HG02884 (cell line): ENCODE measurements at regions not wholly inside any gene's neighbourhood (a gene's known extent, or its start where the extent isn't known, plus 50 kb on each side); places are given as distances from the start of the nearest gene placed in this dataset.

ENCODE experiments used
- ATAC-seq: cut with Tn5 transposase; IDR thresholded peaks from one replicate; pipeline ENCODE4 v1.9.1; 2021; ENCODE audit warnings: mild to moderate bottlenecking, moderate library complexity; ENCODE audit not compliant: unreplicated experiment

DNA sequence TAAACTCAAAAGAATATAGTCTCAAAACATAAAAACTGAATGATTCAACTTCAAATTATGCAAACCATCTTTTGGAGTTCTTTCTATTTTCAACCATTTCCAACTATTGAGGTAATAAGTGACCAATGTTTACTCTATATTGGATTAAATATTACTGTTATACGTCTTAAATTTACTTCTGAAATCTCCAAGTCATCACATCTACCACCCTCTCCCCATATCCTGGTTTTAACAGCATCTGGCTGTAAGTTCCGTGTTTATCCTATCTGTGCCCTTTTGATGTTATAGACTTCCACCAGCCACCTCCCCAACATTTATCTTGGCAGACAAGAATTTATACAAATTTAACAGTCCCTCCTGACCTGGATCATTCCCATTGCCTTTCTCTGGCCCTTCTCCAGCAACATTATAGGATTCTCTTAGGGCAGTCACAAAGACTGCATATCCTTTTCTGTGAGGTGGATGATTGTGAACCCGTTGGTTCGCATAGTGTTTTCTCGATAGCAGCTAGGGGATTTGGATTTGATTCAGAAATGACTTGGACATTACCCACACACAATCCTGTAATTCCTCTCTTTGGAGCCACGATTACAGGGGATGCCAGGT lies 313.4 kb upstream of the FMN2 start:
- no peak for ATAC-seq

DNA sequence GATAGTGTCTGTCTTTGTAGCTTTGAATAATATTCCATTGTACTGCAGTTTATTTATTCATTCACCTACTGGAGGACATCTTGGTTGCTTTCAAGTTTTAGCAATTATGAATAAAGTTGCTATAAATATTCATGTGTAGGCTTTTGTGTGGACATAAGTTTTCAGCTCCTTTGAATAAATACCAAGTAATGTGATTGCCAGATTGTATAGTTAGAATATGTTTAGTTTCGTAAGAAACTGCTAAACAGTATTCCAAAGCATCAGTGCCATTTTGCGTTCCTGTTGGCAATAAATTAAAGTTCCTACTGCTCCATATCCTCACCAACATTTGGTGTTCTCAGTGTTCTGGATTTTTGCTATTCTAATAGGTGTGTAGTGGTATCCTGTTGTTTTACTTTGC lies 311.7 kb upstream of the FMN2 start:
- ATAC-seq, result no peak

DNA sequence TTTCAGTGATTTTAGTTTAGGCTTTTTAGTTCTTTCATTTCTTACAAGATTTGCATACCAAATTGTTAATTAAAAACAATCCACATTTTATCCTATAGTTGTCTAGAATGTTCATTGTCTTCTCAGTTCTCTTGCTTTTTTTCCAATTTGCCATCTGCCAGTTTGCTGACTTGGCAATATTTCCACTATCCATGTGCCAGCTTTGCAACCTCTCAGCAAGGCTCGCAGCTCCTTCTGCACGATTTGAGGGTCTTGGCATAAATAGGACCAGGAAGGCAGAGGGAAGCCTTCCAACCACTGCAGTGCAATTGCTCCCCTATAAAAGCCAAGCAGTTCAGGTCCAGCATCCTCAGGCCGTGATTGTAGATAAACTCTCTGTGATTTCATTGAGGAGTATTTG lies 306.8 kb upstream of the FMN2 start:
- ATAC-seq, result no peak

GRCh38 chr1:239785576-239785975 lies 306.1 kb upstream of the FMN2 start:
- no peak for ATAC-seq

DNA sequence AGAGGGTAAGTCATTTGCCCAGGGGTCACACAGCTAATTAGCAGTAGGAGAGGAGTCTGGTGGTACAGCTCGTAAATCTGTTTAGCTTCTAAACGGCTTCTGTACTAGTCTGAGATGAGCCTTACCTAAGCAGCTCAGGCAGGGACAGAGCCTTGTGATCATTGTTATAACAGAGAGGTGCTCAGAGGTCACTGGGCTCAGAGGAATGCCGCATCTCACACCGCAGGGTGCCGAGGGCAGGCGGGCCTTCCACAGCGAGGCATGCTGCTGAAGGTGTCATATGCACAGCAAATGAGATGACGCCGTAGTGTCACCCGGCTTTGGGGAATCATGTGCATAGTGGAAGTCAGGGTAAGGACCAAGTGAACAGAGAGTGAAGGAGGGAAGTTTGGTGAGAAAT lies 305.2 kb upstream of the FMN2 start:
- ATAC-seq, result no peak

GRCh38 chr1:239792157-239792556 lies 299.5 kb upstream of the FMN2 start:
- ATAC-seq, result no peak

GRCh38 chr1:239795304-239795703 lies 296.4 kb upstream of the FMN2 start:
- no peak for ATAC-seq

DNA sequence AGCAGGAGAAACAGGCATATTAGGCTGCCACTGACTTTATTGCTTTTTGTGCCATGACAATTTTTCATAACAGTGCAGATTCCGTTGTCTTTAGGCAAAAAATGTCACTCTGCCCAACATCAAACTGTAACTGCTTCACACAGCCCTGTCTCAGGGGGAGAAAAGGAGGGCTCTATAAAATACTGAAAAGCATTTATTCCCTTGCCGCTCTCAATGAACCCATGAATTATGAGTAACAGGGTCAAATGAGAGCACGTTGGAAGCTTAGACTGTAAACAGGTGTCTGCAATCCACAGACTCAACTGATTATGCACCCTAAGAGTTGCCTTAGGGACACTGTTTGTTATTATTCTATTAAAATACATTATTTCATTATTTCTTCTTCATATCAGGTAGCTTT lies 292.1 kb upstream of the FMN2 start:
- no peak for ATAC-seq

DNA sequence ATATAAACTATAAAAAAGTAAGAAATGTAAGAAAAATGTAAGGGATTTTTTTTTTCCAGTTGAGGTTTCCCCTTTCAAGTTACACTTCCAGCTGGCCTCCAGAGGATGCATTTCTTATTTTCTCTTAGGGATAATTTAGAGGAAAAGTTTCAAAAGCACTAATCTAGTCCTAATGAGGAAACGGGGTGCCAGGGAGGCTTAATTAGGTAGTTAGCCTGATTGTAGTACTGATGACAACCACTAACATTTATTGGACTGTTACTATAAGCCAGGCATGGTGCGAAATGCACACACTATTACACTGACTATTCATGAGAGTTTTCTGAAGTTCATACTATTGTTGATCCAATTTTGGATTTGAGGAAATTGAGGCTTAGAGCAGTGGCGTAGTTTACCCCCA lies 290.8 kb upstream of the FMN2 start:
- ATAC-seq, result no peak

GRCh38 chr1:239802275-239802674 lies 289.4 kb upstream of the FMN2 start:
- ATAC-seq, result no peak

- no peak for ATAC-seq
These were observed 287.9 kb upstream of the FMN2 start for GRCh38 chr1:239803781-239804180.

DNA sequence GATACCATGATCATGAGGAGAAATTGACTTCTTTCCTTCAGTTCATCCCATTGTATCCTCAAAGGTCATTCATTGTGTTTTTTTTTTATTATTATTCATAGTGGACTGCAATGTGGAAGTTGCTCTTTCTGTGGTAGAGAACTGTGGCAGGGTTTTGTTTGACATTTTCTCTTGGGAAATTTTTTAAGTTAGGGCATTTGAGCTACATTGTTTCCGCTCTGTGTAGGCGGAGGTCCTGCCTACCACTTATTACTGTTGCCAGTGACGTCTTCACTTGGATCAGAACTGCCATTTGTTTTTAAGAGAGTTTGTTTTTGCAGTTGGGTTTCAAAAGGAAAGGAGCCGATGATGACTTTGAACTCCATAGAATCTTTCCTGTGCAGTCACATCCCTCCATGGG lies 287.4 kb upstream of the FMN2 start:
- no peak for ATAC-seq

GRCh38 chr1:239805042-239805441 lies 286.6 kb upstream of the FMN2 start:
- no peak for ATAC-seq

GRCh38 chr1:239805851-239806772 lies 285.6 kb upstream of the FMN2 start:
- ATAC-seq, result no peak

DNA sequence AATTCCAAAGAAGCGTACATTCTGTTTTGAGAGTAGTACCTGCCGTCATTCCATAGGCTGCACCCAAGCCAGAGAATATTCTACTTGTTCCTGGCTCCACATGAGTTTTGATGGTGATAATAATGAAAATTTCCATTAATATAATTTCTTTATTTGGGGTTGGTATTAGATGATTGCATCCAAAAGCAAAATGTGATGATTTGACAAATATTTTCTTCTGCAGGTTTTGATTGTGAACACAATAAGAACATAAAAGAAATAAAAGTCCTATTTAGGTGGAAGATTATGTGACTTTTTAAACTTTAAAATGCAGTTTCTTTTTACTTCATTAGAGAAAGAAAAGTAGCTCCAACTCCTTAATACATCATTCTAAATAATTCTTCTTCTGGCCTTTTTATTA lies 284.8 kb upstream of the FMN2 start:
- no peak for ATAC-seq

DNA sequence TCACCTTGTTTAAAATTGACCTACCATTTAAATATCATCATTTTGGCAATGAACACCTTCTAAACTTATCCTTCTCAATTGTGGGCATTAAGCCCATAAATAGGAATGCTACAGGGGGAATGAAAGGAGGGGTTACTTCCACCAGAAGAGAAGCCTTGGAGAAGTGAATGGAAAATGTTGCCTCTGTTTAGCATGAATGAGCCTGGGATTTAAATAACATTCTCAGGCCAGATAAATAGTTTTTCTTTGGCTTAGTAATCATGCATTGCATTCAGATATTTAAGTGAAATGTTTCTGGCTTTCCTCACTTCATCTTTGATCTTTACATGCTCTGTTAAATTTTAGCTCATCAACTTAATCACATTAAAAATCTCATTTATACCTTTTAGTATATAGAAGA lies 284.3 kb upstream of the FMN2 start:
- ATAC-seq, result no peak

- no peak for ATAC-seq
These were observed 281.6 kb upstream of the FMN2 start for GRCh38 chr1:239810061-239810481.

- no peak for ATAC-seq
These were observed 280.3 kb upstream of the FMN2 start for GRCh38 chr1:239811211-239811885.

DNA sequence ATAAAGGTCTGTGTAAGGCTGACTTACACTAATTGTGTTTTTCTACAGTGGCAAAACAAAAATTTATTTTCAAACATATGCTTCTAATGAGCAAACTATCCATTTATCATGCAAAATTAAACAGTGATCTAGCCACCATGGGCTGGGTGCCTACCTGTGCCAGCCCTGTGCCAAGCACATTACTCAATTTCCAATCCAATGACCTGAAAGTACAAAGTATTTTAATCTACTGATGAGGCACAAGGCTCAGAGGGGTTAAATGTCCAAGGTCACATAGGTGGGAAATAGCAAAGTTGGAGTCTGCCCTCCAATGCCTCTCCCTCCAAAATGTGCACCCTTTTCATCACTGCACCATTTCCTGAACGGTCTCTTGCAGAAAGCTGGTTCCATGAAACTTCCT lies 279.1 kb upstream of the FMN2 start:
- ATAC-seq, result no peak

GRCh38 chr1:239814306-239814881 lies 277.3 kb upstream of the FMN2 start:
- no peak for ATAC-seq

- no peak for ATAC-seq
These were observed 276.6 kb upstream of the FMN2 start for GRCh38 chr1:239815074-239815473.
